OCI-LY7 (cell line): ENCODE measurements at regions not wholly inside any gene's neighbourhood (a gene's known extent, or its start where the extent isn't known, plus 50 kb on each side); places are given as distances from the start of the nearest gene placed in this dataset.

ENCODE experiments used
- BruUV-seq: library from RNA; stranded (reverse); fragments of 400-500 nt; replicated peaks from 2 replicates; lab custom pipeline; 2021; lab: Mats Ljungman, UMichigan
- CTCF ChIA-PET: fragments of 300-600 bp; sonication (Branson Sonifier 250); formaldehyde crosslinking; loops from one replicate; lab custom pipeline; 2022; ENCODE audit warnings: antibody characterized with exemption; ENCODE audit not compliant: unreplicated experiment; lab: Charles Lee
- POLR2A ChIA-PET: fragments of 300-600 bp; sonication (Branson Sonifier 250); formaldehyde crosslinking; loops from one replicate; lab custom pipeline; 2022; ENCODE audit warnings: antibody characterized with exemption; lab: Charles Lee
- DNase-seq: peaks from one replicate; pipeline ENCODE4 v3.0.0-alpha.2; 2015; ENCODE audit warnings: low spot score
- H2AFZ ChIP-seq: fragments of 200-600 bp; sonication (generic), shearing (Covaris generic); 2 replicates; pipeline ENCODE4 v1.6.1; 2014; ENCODE audit warnings: mild to moderate bottlenecking, antibody characterized with exemption, low read length, moderate library complexity
- H3K27ac ChIP-seq: fragments of 200-600 bp; sonication (generic); 2 replicates; pipeline ENCODE4 v1.5.1; 2014; ENCODE audit warnings: mixed run types, low read depth, mild to moderate bottlenecking, moderate library complexity, low read length, inconsistent platforms; ENCODE audit not compliant: poor library complexity, severe bottlenecking
- H3K36me3 ChIP-seq: fragments of 200-600 bp; sonication (generic); 2 replicates; pipeline ENCODE4 v1.6.1; 2014; ENCODE audit warnings: mild to moderate bottlenecking, antibody characterized with exemption, low read length, moderate library complexity, mixed read lengths; ENCODE audit not compliant: insufficient read depth
- H3K4me1 ChIP-seq: fragments of 200-600 bp; sonication (generic); 2 replicates; pipeline ENCODE4 v1.5.1; 2014; ENCODE audit warnings: mild to moderate bottlenecking, low read length; ENCODE audit not compliant: insufficient read depth, poor library complexity, severe bottlenecking
- H3K4me2 ChIP-seq: fragments of 200-600 bp; sonication (generic); 2 replicates; pipeline ENCODE4 v1.6.1; 2014; ENCODE audit warnings: mild to moderate bottlenecking, low read length
- H3K4me3 ChIP-seq: fragments of 200-600 bp; sonication (generic); 2 replicates; pipeline ENCODE4 v1.5.1; 2014; ENCODE audit warnings: mild to moderate bottlenecking, low read depth, low read length; ENCODE audit not compliant: poor library complexity, severe bottlenecking
- H3K79me2 ChIP-seq: fragments of 200-600 bp; sonication (generic); 2 replicates; pipeline ENCODE4 v1.6.1; 2016; ENCODE audit warnings: low read depth, mild to moderate bottlenecking, low read length, moderate library complexity, mixed read lengths; ENCODE audit not compliant: insufficient read depth
- H3K9me2 ChIP-seq: fragments of 200-600 bp; sonication (generic); 2 replicates; pipeline ENCODE4 v1.6.1; 2016; ENCODE audit warnings: mild to moderate bottlenecking, low read length, mixed read lengths; ENCODE audit not compliant: insufficient read depth
- H3K9me3 ChIP-seq: fragments of 200-600 bp; sonication (generic); 2 replicates; pipeline ENCODE4 v1.6.1; 2014; ENCODE audit warnings: mild to moderate bottlenecking, mixed run types, low read length, mixed read lengths
- H4K20me1 ChIP-seq: fragments of 200-600 bp; sonication (generic); 2 replicates; pipeline ENCODE4 v1.6.1; 2014; ENCODE audit warnings: mild to moderate bottlenecking, antibody characterized with exemption, low read length, moderate library complexity, mixed read lengths; ENCODE audit not compliant: insufficient read depth
- CTCF ChIP-seq: fragments of 200-600 bp; sonication (generic); conservative IDR thresholded peaks from 2 replicates; pipeline ENCODE4 v1.5.1; 2014; ENCODE audit warnings: mild to moderate bottlenecking, antibody characterized with exemption, low read length, moderate library complexity, mixed read lengths
- EZH2phosphoT487 ChIP-seq: fragments of 200-600 bp; sonication (generic); IDR thresholded peaks from 2 replicates; pipeline ENCODE4 v1.6.1; 2018; ENCODE audit warnings: low read depth, borderline replicate concordance, mild to moderate bottlenecking, mixed run types, antibody characterized with exemption, low read length, moderate library complexity, mixed read lengths
- intact Hi-C: fragments of 100-400 bp; cut with micrococcal nuclease; formaldehyde crosslinking; loops from one replicate; pipeline ENCODE4 v1.10.0; 2022; ENCODE audit not compliant: unreplicated experiment

- TF ChIP-seq CTCF (no peak), EZH2phosphoT487 (no peak)
- POLR2A ChIA-PET = no interaction called here
- Histone ChIP-seq H3K36me3 (no peaks in the 10 kb centered on the region), H3K4me3 (no peak overlapping the region), H3K4me1 (no peaks in the 10 kb centered on the region), H3K4me2 (no peak overlapping the region), H2AFZ (no peak overlapping the region), H3K79me2 (no peaks in the 10 kb centered on the region), H3K27ac (no peak overlapping the region), H3K9me2 (no peaks in the 10 kb centered on the region), H3K9me3 (no peaks in the 10 kb centered on the region), H4K20me1 (no peaks in the 10 kb centered on the region)
- intact Hi-C loops = no loop called here
- CTCF ChIA-PET = no interaction called here
- BruUV-seq = no TSS peak
- no peak for DNase-seq
Observed at GRCh38 chr15:83346342-83346741, 61.9 kb upstream of the BNC1 start.

GRCh38 chr15:83352119-83352518, 67.7 kb upstream of the BNC1 start:
- Histone ChIP-seq H3K36me3 (no peaks in the 10 kb centered on the region), H3K79me2 (no peaks in the 10 kb centered on the region), H3K4me1 (no peaks in the 10 kb centered on the region), H3K4me3 (no peak overlapping the region), H3K4me2 (no peak overlapping the region), H3K9me2 (no peaks in the 10 kb centered on the region), H4K20me1 (no peaks in the 10 kb centered on the region), H3K27ac (no peak overlapping the region), H2AFZ (no peak overlapping the region), H3K9me3 (no peaks in the 10 kb centered on the region)
- ChIA-PET POLR2A (no interaction called here), CTCF (no interaction called here)
- TF ChIP-seq CTCF (no peak), EZH2phosphoT487 (no peak)
- DNase-seq = no peak
- intact Hi-C loops = no loop called here
- BruUV-seq = no TSS peak

GRCh38 chr15:83356501-83357399, 72.3 kb upstream of the BNC1 start:
- POLR2A ChIA-PET = no interaction called here
- H3K4me3 ChIP-seq = no peak overlapping the region
- no peak overlapping the region for H3K27ac ChIP-seq
- H3K9me2 ChIP-seq = no peaks in the 10 kb centered on the region
- no peak for DNase-seq
- no peaks in the 10 kb centered on the region for H3K9me3 ChIP-seq
- TF ChIP-seq CTCF = no peak
- no peak overlapping the region for H3K4me2 ChIP-seq
- H3K36me3 ChIP-seq = no peaks in the 10 kb centered on the region
- H3K4me1 ChIP-seq = no peaks in the 10 kb centered on the region
- CTCF ChIA-PET = no interaction called here
- no peaks in the 10 kb centered on the region for H3K79me2 ChIP-seq
- H4K20me1 ChIP-seq = no peaks in the 10 kb centered on the region
- intact Hi-C loops = no loop called here
- H2AFZ ChIP-seq = no peak overlapping the region
- no TSS peak for BruUV-seq
